GM19463 (cell line): ENCODE measurements at regions not wholly inside any gene's neighbourhood (a gene's known extent, or its start where the extent isn't known, plus 50 kb on each side); places are given as distances from the start of the nearest gene placed in this dataset.
"Not testable (repeated sequence)": the region's sequence is repeated elsewhere in the genome, so short reads cannot be mapped to it uniquely, and the experiment has no call there.

Experiments used
- ATAC-seq: cut with Tn5 transposase; IDR thresholded peaks from one replicate; pipeline ENCODE4 v1.9.1; 2021; ENCODE audit warnings: mild to moderate bottlenecking, moderate library complexity; ENCODE audit not compliant: unreplicated experiment

- not testable (repeated sequence) for ATAC-seq
These were observed 118.6 kb downstream of the ATP6V0E2 start for GRCh38 chr7:149992366-149992765.

DNA sequence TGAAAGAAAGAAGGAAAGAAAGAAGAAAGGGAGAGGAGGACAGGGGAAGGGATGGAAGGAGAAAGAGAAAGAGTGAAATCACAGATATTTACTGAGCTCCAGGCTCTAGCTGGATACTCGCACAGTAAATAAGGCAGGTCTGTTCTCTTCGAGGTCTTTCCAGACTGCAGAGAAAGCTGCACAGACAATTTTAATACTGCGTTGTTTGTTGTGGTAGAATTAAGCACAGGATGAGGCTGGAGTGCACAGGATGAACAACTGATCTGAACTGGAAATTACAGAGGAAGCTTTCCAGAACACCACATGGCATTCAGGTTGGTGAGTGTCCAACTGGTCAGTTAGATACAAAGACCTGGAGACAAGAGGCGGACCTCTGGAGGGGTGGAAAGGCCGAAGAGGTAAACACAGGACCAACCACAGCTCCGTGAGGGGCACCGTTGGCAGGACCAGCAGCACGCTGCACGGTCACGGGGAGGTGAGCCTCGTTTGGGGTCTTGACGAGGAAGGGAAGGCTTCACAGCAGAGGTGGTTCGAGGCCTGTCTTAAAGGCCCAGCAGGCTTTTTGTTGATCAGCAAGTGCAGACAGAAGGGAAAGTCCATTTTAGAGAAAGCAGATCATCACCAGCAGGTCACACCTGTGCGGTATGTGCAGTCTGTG lies 121.7 kb downstream of the ATP6V0E2 start:
- not testable (repeated sequence) for ATAC-seq

GRCh38 chr7:150000780-150001599 lies 127.2 kb downstream of the ATP6V0E2 start:
- not testable (repeated sequence) for ATAC-seq

GRCh38 chr7:150003304-150003810 lies 129.6 kb downstream of the ATP6V0E2 start:
- ATAC-seq = no peak

GRCh38 chr7:150003973-150004372 lies 130.2 kb downstream of the ATP6V0E2 start:
- not testable (repeated sequence) for ATAC-seq

- not testable (repeated sequence) for ATAC-seq
These were observed 131.1 kb downstream of the ATP6V0E2 start for GRCh38 chr7:150004843-150005242.

- not testable (repeated sequence) for ATAC-seq
These were observed 136.0 kb downstream of the ATP6V0E2 start for GRCh38 chr7:150009620-150010303.

DNA sequence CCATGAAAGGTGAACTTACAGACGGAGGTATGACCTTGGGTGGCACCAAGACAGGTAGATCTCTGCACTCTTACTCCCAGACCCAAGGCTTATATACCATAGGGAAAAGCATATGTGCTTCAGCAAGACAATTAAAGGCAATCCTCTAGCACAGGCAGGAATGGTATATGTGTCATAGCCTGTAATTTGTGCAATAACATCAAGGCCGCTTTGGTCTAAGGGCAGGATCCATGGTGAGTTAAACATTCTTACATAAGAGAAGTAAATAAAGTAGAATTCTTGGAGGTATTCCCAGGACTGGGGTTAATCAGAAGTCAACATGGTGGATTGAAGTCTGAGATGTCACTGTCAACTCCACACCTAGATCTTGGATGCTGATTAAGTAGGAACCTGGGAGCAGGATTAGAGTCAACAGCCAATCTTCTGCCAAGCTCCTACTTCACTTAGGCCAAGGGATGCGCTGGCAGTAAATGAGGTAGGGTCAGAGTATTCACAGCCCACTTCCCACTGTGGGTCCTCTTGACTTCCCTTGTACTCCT lies 143.0 kb downstream of the ATP6V0E2 start:
- not testable (repeated sequence) for ATAC-seq

DNA sequence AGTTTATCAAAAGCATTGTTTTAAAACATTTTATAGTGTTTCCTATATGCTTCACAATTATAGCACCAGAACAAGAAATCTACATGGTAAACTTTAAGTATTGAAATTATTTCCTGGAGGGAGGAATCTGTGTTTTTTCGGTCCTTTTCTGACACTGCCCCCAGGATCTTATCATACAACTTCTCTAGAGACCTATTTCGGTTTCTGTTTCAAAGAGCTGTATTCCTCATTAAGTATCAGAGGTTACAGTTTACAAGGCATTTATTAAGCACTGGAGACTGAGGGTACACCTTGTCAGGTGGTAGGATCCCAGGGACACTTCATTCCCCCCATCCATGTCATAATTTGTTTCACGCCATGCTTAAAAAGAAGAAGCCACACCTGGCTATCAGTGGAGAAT lies 146.4 kb downstream of the ATP6V0E2 start:
- ATAC-seq = not testable (repeated sequence)

DNA sequence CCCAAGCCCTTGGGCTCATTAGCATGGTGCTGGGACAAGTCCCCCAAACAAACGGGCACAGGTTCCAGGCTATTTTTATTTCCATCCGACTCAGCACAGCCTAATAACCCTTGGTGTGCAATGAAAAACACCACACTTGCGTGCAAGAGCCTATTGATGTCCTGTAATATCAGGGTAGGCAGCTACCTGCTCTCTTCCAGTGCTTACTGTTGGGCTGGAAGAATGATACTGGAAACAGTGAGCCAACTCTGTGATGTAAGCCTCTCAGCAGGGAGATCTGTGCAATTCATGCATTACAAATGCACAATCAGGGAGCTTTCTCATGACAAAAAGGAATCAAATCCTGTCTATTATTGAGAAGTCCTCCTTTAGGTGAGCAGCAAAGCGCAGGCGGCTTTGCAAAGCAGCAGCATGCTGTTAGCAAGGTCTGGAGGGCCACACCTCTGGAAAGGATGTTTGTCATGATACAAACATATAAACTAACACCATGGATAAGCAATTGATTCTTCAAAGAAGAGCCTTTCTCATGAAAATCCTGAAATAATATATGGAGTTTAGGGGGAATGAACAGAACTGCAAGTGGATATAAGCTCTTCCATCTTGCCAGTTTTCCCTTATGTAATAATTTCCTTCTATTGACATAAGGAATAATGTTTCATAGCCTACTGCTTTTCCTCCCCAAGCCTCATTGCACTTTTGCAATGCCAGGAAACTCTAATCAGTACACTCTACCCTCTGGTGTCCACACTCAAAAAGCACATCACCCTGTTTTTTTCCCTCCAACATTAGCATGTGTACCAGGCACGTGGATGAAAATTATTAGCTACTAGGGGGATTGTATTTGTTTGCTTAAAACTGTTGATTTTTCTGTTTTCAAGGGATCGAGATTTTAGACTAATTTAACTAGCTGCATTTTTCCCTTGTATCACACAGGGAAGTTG lies 151.1 kb downstream of the ATP6V0E2 start:
- ATAC-seq = not testable (repeated sequence)

DNA sequence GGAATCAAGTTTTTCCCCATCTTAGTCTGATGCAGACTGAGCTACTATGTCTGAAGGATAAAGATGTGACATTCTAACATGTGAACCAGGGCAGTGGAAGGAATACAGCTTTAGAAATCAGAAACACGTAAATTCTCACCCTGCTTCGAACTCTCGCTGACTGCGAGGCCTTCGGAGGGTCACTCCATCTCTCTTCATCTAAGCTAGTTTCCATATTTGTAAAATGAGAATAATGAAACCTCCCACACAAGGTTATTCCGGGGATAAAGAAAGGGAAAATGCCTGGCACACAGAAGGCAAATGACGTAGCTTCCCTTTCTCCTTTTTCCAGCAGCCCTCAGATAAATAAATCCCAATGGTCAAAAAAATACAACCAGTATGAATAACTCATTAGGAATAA lies 152.0 kb downstream of the ATP6V0E2 start:
- not testable (repeated sequence) for ATAC-seq

DNA sequence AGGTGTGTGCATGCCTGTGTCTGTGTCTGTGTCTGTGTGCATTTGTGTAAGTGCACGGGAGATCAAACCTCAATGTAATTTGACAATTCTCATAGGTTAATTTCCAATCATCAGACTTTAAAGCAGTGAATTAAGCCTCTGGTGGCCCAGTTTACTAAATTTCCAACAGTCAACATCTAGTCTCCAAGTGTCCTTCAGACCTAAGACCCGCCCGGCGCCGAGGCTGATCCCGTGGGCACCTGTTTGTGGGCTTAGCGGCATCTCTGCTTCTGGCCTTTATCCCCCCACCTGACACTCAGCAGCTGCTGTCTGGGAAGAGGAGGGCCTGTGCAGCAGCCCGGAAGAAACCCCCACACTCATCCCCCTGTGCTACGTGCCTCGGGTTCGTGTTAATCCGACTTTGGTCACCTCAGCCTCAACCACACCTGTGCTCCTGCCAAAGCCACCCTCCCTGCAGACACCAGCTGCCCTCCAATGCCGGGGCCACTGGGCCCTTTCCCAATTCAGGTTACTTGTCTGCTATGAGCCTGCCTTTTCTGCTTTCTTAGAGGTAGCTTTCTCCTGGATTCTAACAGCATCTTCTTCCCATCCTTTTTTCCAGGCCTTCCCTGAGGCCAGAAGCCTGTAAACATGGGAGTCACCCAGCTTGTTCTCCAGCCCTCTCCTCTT lies 154.7 kb downstream of the ATP6V0E2 start:
- not testable (repeated sequence) for ATAC-seq

DNA sequence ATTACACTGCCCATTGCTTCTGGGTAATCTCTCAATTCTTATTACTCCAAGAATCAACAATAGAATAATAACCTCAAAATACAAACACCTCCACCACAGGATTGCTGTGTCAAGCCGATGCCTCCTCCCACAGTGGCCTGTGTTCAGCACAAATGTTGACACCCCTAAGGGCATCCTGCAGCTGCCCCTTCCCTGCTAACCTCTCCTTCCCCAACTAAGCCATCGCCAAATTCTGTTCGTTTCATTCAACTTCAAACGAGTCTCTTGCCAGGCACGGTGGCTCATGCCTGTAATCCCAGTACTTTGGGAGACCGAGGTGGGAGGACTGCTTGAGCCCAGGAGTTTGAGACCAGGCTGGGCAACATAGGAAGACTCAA lies 155.2 kb downstream of the ATP6V0E2 start:
- ATAC-seq = not testable (repeated sequence)

- ATAC-seq = not testable (repeated sequence)
These were observed 158.0 kb downstream of the ATP6V0E2 start for GRCh38 chr7:150031733-150032132.

- not testable (repeated sequence) for ATAC-seq
These were observed 159.9 kb downstream of the ATP6V0E2 start for GRCh38 chr7:150033711-150034110.

GRCh38 chr7:150035769-150036168 lies 162.0 kb downstream of the ATP6V0E2 start:
- ATAC-seq = not testable (repeated sequence)

DNA sequence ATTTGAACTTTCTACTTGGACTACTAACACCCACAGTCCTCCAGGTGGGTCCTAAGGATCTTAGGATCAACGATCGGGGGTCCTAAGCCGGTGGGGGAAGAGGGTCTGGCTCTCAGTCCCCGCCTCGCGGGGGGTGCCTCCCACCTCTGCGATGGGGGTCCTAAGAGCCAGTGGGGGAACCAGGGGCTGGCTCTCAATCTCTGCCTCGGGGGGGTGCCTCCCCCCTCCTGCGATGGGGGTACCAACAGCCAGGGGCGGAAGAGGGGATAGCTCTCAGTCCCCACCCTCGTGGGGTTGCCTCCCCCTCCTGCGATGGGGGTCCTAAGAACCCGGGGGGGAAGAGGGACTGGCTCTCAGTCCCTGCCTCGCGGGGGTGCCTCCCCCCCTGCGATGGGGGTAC lies 165.3 kb downstream of the ATP6V0E2 start:
- not testable (repeated sequence) for ATAC-seq

- not testable (repeated sequence) for ATAC-seq
These were observed 168.5 kb downstream of the ATP6V0E2 start for GRCh38 chr7:150042281-150042680.

DNA sequence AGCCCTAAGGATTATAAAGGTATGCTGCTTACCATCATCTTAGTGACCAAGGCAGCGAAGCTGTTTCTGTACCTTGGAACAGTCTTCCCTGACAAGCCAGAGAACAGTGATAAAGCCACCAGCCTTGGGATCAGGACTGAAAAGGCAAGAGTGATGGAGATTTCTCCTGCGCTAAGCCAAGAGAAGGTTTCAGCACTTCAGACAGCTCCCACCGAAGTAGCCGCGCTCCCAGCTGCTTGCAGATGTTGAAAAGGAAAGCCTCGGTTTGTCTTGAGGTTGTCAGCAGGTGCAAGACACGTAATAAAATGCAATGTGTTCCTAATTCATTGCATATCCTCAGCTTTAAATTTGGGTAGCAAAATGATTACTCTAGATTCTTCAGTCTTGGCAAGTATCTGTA lies 171.0 kb downstream of the ATP6V0E2 start:
- ATAC-seq = not testable (repeated sequence)
